Right atrium auricular region (tissue), 2 donors: ENCODE measurements at regions not wholly inside any gene's neighbourhood (a gene's known extent, or its start where the extent isn't known, plus 50 kb on each side); places are given as distances from the start of the nearest gene placed in this dataset.

ENCODE experiments used
- DNase-seq: peaks from one replicate; pipeline ENCODE4 v3.0.0-alpha.2; 2019; ENCODE audit warnings: low spot score
- H3K27ac ChIP-seq, 2 donors: fragments of 200-600 bp; sonication (generic); 1 replicate in 1 of 2; 2 replicates in 1 of 2; pipeline ENCODE4 v1.5.1; 2016 to 2019
- H3K27me3 ChIP-seq, 2 donors: fragments of 200-600 bp; sonication (generic); one replicate each; pipeline versions ENCODE4 v1.5.1 to v1.6.0; 2017 to 2019
- H3K36me3 ChIP-seq: fragments of 200-600 bp; sonication (generic); one replicate; pipeline ENCODE4 v1.5.1; 2016
- H3K4me1 ChIP-seq, 2 donors: fragments of 200-600 bp; sonication (generic); one replicate each; pipeline versions ENCODE4 v1.5.1 to v1.6.0; 2017 to 2019
- H3K4me3 ChIP-seq, 2 donors: fragments of 200-600 bp; sonication (generic); 1 replicate in 1 of 2; 2 replicates in 1 of 2; pipeline ENCODE4 v1.5.1; 2017 to 2019; ENCODE audit warnings: mild to moderate bottlenecking in 1 of 2, moderate library complexity in 1 of 2
- H3K9me3 ChIP-seq, 2 donors: fragments of 200-600 bp; sonication (generic); one replicate each; pipeline ENCODE4 v1.5.1; 2019
- TF ChIP-seq, protein P1 (sequence below), 2 donors: fragments of 200-600 bp; sonication (generic); IDR thresholded peaks; one replicate each; pipeline ENCODE4 v1.5.1; 2019; ENCODE audit warnings: antibody characterized with exemption in 2 of 2

DNA sequence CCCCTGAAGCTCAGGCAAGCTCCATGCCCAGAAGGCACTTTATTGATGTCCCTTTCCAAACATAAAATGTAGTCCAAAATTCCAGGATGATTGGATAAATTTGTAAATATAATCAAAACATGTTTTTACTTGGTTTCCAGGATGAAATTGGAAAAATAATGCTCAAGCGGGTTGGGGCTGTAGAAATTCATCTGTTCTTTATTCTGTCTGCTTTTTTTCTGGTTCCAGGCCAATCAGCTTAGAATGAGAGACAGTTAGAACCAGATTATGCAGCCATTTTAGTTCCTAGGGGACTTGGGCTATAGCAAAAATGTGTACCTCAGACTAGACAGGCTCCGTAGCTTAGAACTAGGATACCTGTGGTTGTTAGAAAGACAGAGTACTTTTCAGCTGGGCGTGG is 450.8 kb downstream of the MCTP2 start:
- Histone ChIP-seq H3K36me3 (no peaks in the 10 kb centered on the region), H3K27ac (no peak overlapping the region), H3K4me1 (no peaks in the 10 kb centered on the region), H3K9me3 (no peaks in the 10 kb centered on the region), H3K4me3 (no peak overlapping the region), H3K27me3 (no peaks in the 10 kb centered on the region)
- no peak for DNase-seq
- TF ChIP-seq, protein P1, sequence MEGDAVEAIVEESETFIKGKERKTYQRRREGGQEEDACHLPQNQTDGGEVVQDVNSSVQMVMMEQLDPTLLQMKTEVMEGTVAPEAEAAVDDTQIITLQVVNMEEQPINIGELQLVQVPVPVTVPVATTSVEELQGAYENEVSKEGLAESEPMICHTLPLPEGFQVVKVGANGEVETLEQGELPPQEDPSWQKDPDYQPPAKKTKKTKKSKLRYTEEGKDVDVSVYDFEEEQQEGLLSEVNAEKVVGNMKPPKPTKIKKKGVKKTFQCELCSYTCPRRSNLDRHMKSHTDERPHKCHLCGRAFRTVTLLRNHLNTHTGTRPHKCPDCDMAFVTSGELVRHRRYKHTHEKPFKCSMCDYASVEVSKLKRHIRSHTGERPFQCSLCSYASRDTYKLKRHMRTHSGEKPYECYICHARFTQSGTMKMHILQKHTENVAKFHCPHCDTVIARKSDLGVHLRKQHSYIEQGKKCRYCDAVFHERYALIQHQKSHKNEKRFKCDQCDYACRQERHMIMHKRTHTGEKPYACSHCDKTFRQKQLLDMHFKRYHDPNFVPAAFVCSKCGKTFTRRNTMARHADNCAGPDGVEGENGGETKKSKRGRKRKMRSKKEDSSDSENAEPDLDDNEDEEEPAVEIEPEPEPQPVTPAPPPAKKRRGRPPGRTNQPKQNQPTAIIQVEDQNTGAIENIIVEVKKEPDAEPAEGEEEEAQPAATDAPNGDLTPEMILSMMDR (IDR thresholded peaks at IDR 0.05), result no peak

- TF ChIP-seq, protein P1 (IDR thresholded peaks at IDR 0.05), result no peak
- no peak overlapping the region for H3K27ac ChIP-seq
- H3K9me3 ChIP-seq, result no peaks in the 10 kb centered on the region
- H3K27me3 ChIP-seq, result no peaks in the 10 kb centered on the region
- DNase-seq, result no peak
- no peaks in the 10 kb centered on the region for H3K4me1 ChIP-seq
- no peaks in the 10 kb centered on the region for H3K36me3 ChIP-seq
- no peak overlapping the region for H3K4me3 ChIP-seq
Measured at GRCh38 chr15:94683902-94684301, 452.5 kb downstream of the MCTP2 start.

DNA sequence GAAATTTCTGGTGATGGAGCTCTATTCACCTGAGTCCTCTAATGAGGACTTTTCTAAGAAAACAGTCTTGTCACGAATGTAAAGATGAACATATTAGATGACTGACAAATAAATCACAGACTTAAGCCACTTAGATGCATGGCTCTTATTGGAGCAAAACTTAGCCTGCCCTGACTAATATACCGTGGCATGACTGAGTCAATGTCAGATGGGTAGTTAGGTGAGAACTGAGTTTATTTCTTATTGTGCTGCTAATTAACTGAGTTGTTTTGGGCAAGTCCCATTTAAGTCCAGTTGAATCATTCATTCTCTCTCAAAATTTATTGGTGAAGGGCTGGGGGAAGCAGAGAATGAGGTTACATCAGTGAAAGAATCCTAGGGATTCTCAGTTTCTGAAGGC is 459.8 kb downstream of the MCTP2 start:
- no peaks in the 10 kb centered on the region for H3K4me1 ChIP-seq
- no peak overlapping the region for H3K4me3 ChIP-seq
- no peaks in the 10 kb centered on the region for H3K27me3 ChIP-seq
- no peaks in the 10 kb centered on the region for H3K9me3 ChIP-seq
- TF ChIP-seq, protein P1 (IDR thresholded peaks at IDR 0.05), result no peak
- H3K36me3 ChIP-seq, result no peaks in the 10 kb centered on the region
- H3K27ac ChIP-seq, result no peak overlapping the region
- DNase-seq, result no peak

DNA sequence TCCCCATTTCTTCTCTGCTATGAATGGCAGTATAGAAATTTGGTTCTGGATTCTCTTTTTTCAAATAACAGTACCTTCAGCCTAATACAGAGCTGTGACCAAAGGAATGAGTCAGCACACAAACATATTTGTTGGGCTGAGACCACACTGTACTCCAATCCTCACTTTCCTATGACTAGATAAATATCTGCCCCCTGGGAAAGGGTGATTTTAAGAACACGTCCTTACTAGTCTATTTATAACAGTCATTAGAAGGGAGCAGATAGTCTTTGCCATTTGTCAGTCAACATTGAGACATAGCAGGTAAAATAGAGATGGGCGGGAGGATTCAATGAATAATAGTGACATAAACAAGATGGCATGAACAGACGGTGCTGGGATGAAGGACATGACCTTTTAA is 461.3 kb downstream of the MCTP2 start:
- Histone ChIP-seq H3K27me3 (no peaks in the 10 kb centered on the region), H3K4me1 (no peaks in the 10 kb centered on the region), H3K9me3 (no peaks in the 10 kb centered on the region), H3K27ac (no peak overlapping the region), H3K36me3 (no peaks in the 10 kb centered on the region), H3K4me3 (no peak overlapping the region)
- TF ChIP-seq, protein P1 (IDR thresholded peaks at IDR 0.05), result no peak
- no peak for DNase-seq

- Histone ChIP-seq H3K4me1 (no peaks in the 10 kb centered on the region), H3K27me3 (no peaks in the 10 kb centered on the region), H3K9me3 (no peaks in the 10 kb centered on the region), H3K36me3 (no peaks in the 10 kb centered on the region), H3K27ac (no peak overlapping the region), H3K4me3 (no peak overlapping the region)
- DNase-seq, result no peak
- TF ChIP-seq, protein P1 (IDR thresholded peaks at IDR 0.05), result no peak
Measured at GRCh38 chr15:94700211-94700610, 468.9 kb downstream of the MCTP2 start.

DNA sequence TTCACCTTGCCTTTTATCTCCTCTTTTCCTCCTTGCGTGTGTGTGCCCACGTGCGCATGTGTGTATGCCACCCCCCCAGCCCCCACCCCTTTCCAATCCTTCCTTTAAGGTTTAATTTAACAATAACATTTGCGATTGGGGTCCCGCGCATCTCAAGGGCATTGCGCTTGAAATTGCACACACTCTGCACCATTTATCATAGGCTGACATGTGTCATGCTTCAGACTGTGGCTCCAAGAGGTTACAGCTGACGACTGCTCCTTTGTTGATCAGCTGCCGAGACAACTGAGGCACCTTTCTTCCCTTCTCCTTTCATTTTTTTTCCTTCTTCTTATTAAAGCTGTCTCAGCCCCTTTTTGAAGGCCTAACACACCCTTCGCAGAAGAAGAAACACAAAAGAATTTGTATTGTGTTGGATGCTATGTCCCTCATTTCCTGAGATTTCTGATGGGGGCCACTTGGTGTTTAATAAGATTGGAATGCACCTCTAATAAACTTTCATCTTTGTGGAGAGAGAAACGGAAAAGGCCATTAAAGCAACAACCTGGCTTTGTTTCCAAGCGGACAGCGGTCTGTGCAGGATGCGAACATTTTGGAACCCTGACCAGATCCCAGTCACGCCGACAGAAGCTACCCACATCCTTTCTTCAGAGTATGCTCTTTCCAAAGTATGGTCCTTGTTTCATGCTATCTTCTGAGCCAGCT is 470.1 kb downstream of the MCTP2 start:
- no peak for DNase-seq
- Histone ChIP-seq H3K36me3 (no peaks in the 10 kb centered on the region), H3K9me3 (no peaks in the 10 kb centered on the region), H3K27me3 (no peaks in the 10 kb centered on the region), H3K4me1 (no peaks in the 10 kb centered on the region), H3K27ac (no peak overlapping the region), H3K4me3 (no peak overlapping the region)
- TF ChIP-seq, protein P1 (IDR thresholded peaks at IDR 0.05), result no peak
